GM12865 (cell line): ENCODE measurements at regions not wholly inside any gene's neighbourhood (a gene's known extent, or its start where the extent isn't known, plus 50 kb on each side); places are given as distances from the start of the nearest gene placed in this dataset.

Experiments used
- DNase-seq: peaks from one replicate; pipeline ENCODE4 v3.0.0; 2010; ENCODE audit warnings: low read depth
- H3K4me3 ChIP-seq: 2 replicates; pipeline ENCODE4 v1.5.1; 2011; ENCODE audit warnings: mild to moderate bottlenecking, low read depth, low read length, control low read depth
- CTCF ChIP-seq: IDR thresholded peaks from 2 replicates; pipeline ENCODE4 v1.5.1; 2011; ENCODE audit warnings: low read length, control low read depth, low read depth, inconsistent platforms; ENCODE audit not compliant: insufficient read depth; ENCODE audit errors: missing control alignments

GRCh38 chrX:106404512-106404911, 207.3 kb upstream of the RADX start:
- TF ChIP-seq CTCF: no peak
- no peak for DNase-seq
- H3K4me3 ChIP-seq: no peak overlapping the region

GRCh38 chrX:106415276-106415895, 196.4 kb upstream of the RADX start:
- peak; percentile 27 for DNase-seq

DNA sequence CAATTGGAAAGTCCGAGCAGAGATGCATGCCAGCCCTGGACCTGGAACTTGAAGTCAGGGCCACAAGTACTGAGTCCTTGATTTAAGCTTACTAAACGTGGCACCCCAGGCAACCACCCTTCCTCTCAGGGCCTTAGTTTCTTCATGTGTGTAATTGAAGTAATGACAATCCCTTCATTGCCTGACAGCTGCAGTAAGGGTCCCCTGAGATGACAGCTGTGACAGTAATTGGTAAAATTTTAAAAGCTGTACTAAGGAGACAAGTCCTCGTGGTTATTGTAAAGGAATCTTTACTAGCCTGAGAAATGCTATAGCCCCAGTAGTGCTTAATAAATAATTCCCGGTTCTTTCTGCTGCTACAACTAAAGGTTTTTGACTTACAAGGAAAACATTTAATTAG, 175.1 kb upstream of the RADX start:
- no peak for DNase-seq
- no peak overlapping the region for H3K4me3 ChIP-seq
- TF ChIP-seq CTCF: no peak

More at GRCh38 chrX:106415276-106415895, 196.4 kb upstream of the RADX start:
- TF ChIP-seq CTCF: peak; percentile 52
- no peak overlapping the region for H3K4me3 ChIP-seq

DNA sequence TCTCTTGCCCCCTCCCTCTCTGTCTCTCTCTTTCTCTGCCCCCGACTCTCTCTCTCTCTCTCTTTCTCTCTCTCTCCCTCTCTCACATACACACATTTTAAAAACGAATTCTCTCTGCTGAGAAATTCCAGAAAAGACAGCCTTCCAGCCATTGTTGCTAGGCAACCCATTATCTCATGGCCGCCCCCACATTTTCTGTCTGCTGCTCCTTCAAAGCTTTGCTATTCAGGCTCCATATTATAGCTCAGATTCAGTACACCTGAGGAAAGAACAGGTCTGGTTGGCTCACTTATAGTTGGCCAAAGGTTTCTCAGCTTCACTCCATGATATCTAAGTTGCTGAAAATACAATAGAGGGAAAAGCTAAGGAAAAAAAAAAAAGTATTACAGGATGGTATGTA, 174.4 kb upstream of the RADX start:
- no peak overlapping the region for H3K4me3 ChIP-seq
- no peak for DNase-seq
- TF ChIP-seq CTCF: no peak

DNA sequence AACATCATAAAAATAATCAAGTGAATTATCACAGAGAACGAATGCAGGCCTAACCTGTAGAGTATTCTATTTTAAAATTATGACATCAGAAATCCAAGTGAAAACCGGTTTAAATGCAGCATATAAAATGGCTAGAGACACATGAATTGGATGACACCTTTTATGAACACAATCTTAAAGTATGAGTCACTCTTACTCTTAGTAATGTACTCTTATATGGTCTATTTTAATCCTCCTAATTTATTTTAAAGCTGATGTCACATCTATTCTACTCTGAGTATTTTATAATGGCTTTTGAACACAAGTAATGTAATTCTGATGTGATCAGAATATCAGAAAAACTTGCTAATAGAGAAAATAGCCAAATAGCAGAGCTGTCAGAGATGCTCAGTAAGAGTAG, 161.4 kb upstream of the RADX start:
- H3K4me3 ChIP-seq: no peak overlapping the region
- no peak for DNase-seq
- TF ChIP-seq CTCF: no peak

- no peak for DNase-seq
These were observed 159.8 kb upstream of the RADX start for GRCh38 chrX:106451933-106452332.

More at GRCh38 chrX:106451933-106452332, 159.8 kb upstream of the RADX start:
- TF ChIP-seq CTCF: no peak
- no peak overlapping the region for H3K4me3 ChIP-seq
